DOHH2 (cell line): ENCODE measurements at regions not wholly inside any gene's neighbourhood (a gene's known extent, or its start where the extent isn't known, plus 50 kb on each side); places are given as distances from the start of the nearest gene placed in this dataset.

ENCODE experiments used
- CTCF ChIP-seq: fragments of 200-600 bp; sonication (generic); IDR thresholded peaks from one replicate; pipeline ENCODE4 v1.5.1; 2014; ENCODE audit warnings: antibody characterized with exemption, mild to moderate bottlenecking, low read depth, low read length; ENCODE audit not compliant: poor library complexity, severe bottlenecking
- EZH2phosphoT487 ChIP-seq: fragments of 200-600 bp; sonication (generic); IDR thresholded peaks from 2 replicates; pipeline ENCODE4 v1.6.1; 2017; ENCODE audit warnings: borderline replicate concordance, mild to moderate bottlenecking, antibody characterized with exemption, low read length, moderate library complexity, mixed read lengths

DNA sequence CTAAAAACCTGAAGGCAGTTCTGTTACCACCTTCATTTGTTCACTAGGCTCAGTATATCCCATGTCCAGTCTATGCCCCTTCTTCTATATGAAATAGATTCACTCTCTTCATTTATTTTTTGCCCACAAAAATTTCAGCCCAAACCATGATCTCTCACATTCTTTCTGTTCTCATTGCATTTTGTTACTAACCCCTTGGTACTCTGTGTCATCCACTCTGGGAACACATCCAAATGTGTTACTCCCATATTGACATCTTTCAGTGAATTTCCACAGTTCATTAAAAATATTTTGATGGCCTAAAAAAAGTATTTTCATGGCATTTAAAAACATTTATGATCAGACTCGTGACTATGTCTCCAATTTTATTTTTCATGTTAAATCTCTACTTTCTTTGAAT, 378.9 kb downstream of the SLITRK1 start:
- TF ChIP-seq CTCF (no peak), EZH2phosphoT487 (no peak)
